ENCODE measurements at regions not wholly inside any gene's neighbourhood (a gene's known extent, or its start where the extent isn't known, plus 50 kb on each side); places are given as distances from the start of the nearest gene placed in this dataset.

DNA sequence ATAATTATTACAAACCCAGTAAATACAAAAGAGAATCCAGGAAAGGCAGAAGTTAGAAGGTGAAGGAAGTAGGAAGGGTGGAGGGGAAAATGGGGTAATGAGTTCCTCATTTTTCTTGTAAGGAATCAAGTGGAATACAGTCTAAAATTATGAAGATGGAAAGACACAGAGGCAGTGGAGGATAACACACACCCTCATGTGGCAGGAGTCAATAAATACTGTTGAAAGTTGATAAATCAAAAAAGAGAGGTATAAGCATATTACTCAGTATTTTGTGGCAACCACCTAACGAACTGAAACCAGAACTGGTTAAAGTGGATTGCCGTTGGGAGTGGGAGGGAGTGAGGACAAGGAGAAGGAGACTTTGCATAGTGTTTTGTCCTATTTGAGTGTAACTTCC is 78.6 kb upstream of the SLC44A3 start:
- H3K9me3 ChIP-seq (ENCODE audit: control insufficient read depth, insufficient read depth, low read length): no peaks in the 10 kb centered on the region
- H3K27ac ChIP-seq (ENCODE audit: low read length): no peak overlapping the region
- H3K36me3 ChIP-seq (ENCODE audit: control insufficient read depth, insufficient read depth, low read length): no peaks in the 10 kb centered on the region
- peaks cover 0 to 11% of the 10 kb centered on the region in 2 donors for H3K4me1 Mint-ChIP-seq
- no peak for TF ChIP-seq CTCF (IDR thresholded peaks at IDR 0.05)
- no peak for ATAC-seq
- H3K4me3 Mint-ChIP-seq: no peak overlapping the region
- no peak overlapping the region for H3K4me3 ChIP-seq (ENCODE audit: low read length)
- no peaks in the 10 kb centered on the region for H3K36me3 Mint-ChIP-seq
- no peak for DNase-seq
- H3K9me3 Mint-ChIP-seq: no peaks in the 10 kb centered on the region
- intact Hi-C loops (cut with micrococcal nuclease): no loop called here
- no peaks in the 10 kb centered on the region for H3K4me1 ChIP-seq (ENCODE audit: control insufficient read depth, insufficient read depth, low read length)
- no peaks in the 10 kb centered on the region for H3K27me3 ChIP-seq (ENCODE audit: control insufficient read depth, insufficient read depth, low read length)
- H3K27me3 Mint-ChIP-seq (ENCODE audit: low read depth in 2 of 2): peaks cover 24 to 37% of the 10 kb centered on the region in 2 donors
- 7% methylated on average over 2 of the region's 2 CpGs for WGBS (ENCODE audit: insufficient coverage)
- no peak overlapping the region for H3K27ac Mint-ChIP-seq

DNA sequence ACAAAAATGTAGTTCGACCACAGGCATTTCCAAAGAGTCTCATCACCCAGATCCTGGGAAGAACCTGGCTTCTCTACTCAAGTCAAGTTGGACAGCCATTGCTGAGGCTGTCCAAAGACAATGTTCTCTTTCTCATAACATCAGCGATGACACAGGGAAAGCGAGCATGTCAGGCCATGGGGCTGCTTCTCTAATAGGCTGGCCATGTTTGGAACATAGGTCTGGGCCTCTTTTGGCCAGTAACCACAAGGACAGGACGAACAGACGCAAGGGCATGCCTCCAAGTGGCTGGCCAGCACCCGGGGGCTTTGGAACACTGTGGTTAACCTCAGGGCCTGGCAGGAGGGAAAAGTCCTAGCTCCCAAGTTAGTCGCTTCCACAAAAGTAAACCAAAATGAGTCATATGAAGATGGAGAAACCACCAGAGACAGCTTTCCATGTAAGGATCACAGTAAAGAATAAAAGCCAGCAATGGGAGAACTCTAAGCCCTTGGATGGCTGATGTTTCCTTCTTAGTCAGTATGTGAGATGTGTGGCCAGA is 80.6 kb upstream of the SLC44A3 start:
- no peaks in the 10 kb centered on the region for H3K4me1 ChIP-seq (ENCODE audit: control insufficient read depth, insufficient read depth, low read length)

GRCh38 chr1:94738371-94738770 is 81.8 kb upstream of the SLC44A3 start:
- Mint-ChIP-seq H3K27me3 (ENCODE audit: low read depth in 2 of 2) (peaks cover 24 to 38% of the 10 kb centered on the region in 2 donors), H3K4me3 (no peak overlapping the region)
- 78% methylated on average over 1 of the region's 3 CpGs for WGBS (ENCODE audit: insufficient coverage)

More for the DNA sequence above, 80.6 kb upstream of the SLC44A3 start:
- Histone ChIP-seq H3K4me3 (ENCODE audit: low read length) (no peak overlapping the region), H3K36me3 (ENCODE audit: control insufficient read depth, insufficient read depth, low read length) (no peaks in the 10 kb centered on the region), H3K9me3 (ENCODE audit: control insufficient read depth, insufficient read depth, low read length) (no peaks in the 10 kb centered on the region), H3K27ac (ENCODE audit: low read length) (no peak overlapping the region), H3K27me3 (ENCODE audit: control insufficient read depth, insufficient read depth, low read length) (no peaks in the 10 kb centered on the region)
- DNase-seq (no peak), ATAC-seq (no peak)
- Mint-ChIP-seq H3K4me3 (no peak overlapping the region), H3K9me3 (no peaks in the 10 kb centered on the region), H3K27me3 (ENCODE audit: low read depth in 2 of 2) (peaks cover 24 to 38% of the 10 kb centered on the region in 2 donors), H3K27ac (no peak overlapping the region), H3K36me3 (no peaks in the 10 kb centered on the region), H3K4me1 (peaks cover 0 to 11% of the 10 kb centered on the region in 2 donors)
- intact Hi-C loops (cut with micrococcal nuclease): no loop called here
- no peak for TF ChIP-seq CTCF (IDR thresholded peaks at IDR 0.05)
- WGBS (ENCODE audit: insufficient coverage): 64% methylated on average over 7 of the region's 7 CpGs

More at GRCh38 chr1:94738371-94738770, 81.8 kb upstream of the SLC44A3 start:
- TF ChIP-seq CTCF (IDR thresholded peaks at IDR 0.05): no peak
- Histone ChIP-seq H3K4me1 (ENCODE audit: control insufficient read depth, insufficient read depth, low read length) (no peaks in the 10 kb centered on the region), H3K4me3 (ENCODE audit: low read length) (no peak overlapping the region), H3K36me3 (ENCODE audit: control insufficient read depth, insufficient read depth, low read length) (no peaks in the 10 kb centered on the region), H3K9me3 (ENCODE audit: control insufficient read depth, insufficient read depth, low read length) (no peaks in the 10 kb centered on the region), H3K27ac (ENCODE audit: low read length) (no peak overlapping the region), H3K27me3 (ENCODE audit: control insufficient read depth, insufficient read depth, low read length) (no peaks in the 10 kb centered on the region)
- DNase-seq (no peak), ATAC-seq (no peak)
- no peaks in the 10 kb centered on the region for H3K36me3 Mint-ChIP-seq
- H3K27ac Mint-ChIP-seq: no peak overlapping the region
- peaks cover 0 to 11% of the 10 kb centered on the region in 2 donors for H3K4me1 Mint-ChIP-seq
- intact Hi-C loops (cut with micrococcal nuclease): no loop called here
- H3K9me3 Mint-ChIP-seq: no peaks in the 10 kb centered on the region
